AG09309 (cell line): ENCODE measurements at regions not wholly inside any gene's neighbourhood (a gene's known extent, or its start where the extent isn't known, plus 50 kb on each side); places are given as distances from the start of the nearest gene placed in this dataset.
"Not testable (repeated sequence)": the region's sequence is repeated elsewhere in the genome, so short reads cannot be mapped to it uniquely, and the experiment has no call there.

Experiments
- DNase-seq: peaks from one replicate; pipeline ENCODE4 v3.0.0-alpha.2; 2010; ENCODE audit warnings: low read depth
- H3K4me3 ChIP-seq: 2 replicates; pipeline ENCODE4 v1.5.1; 2011; ENCODE audit warnings: mild to moderate bottlenecking, low read depth, low read length, moderate library complexity; ENCODE audit not compliant: control insufficient read depth
- CTCF ChIP-seq: IDR thresholded peaks from 2 replicates; pipeline ENCODE4 v1.5.1; 2011; ENCODE audit warnings: mild to moderate bottlenecking, low read depth, low read length, inconsistent platforms; ENCODE audit not compliant: insufficient read depth, control insufficient read depth; ENCODE audit errors: missing control alignments

- no peak for DNase-seq
These were observed 156.4 kb upstream of the DTNBP1 start for GRCh38 chr6:15819226-15819625.

GRCh38 chr6:15818491-15818890 is 155.7 kb upstream of the DTNBP1 start:
- TF ChIP-seq CTCF, result no peak
- no peak overlapping the region for H3K4me3 ChIP-seq
- DNase-seq, result no peak

More at GRCh38 chr6:15819226-15819625, 156.4 kb upstream of the DTNBP1 start:
- TF ChIP-seq CTCF, result no peak
- H3K4me3 ChIP-seq, result no peak overlapping the region

- TF ChIP-seq CTCF, result no peak
- no peak overlapping the region for H3K4me3 ChIP-seq
- no peak for DNase-seq
These were observed 155.2 kb upstream of the DTNBP1 start for GRCh38 chr6:15818044-15818443.

GRCh38 chr6:15817100-15817499 is 154.3 kb upstream of the DTNBP1 start:
- no peak for TF ChIP-seq CTCF
- no peak overlapping the region for H3K4me3 ChIP-seq
- no peak for DNase-seq

- TF ChIP-seq CTCF, result no peak
- DNase-seq, result no peak
- H3K4me3 ChIP-seq, result no peak overlapping the region
These were observed 153.8 kb upstream of the DTNBP1 start for GRCh38 chr6:15816661-15817060.

- DNase-seq, H3K4me3 ChIP-seq: not testable (repeated sequence)
These were observed 150.9 kb upstream of the DTNBP1 start for GRCh38 chr6:15813698-15814097.

GRCh38 chr6:15811107-15811506 is 148.3 kb upstream of the DTNBP1 start:
- TF ChIP-seq CTCF, result no peak
- DNase-seq, result no peak
- H3K4me3 ChIP-seq, result no peak overlapping the region
